Ovary (tissue), 7 donors: ENCODE measurements at regions not wholly inside any gene's neighbourhood (a gene's known extent, or its start where the extent isn't known, plus 50 kb on each side); places are given as distances from the start of the nearest gene placed in this dataset.

Experiments
- DNase-seq, 5 donors: peaks; one replicate each; pipeline ENCODE4 v3.0.0-alpha.2; 2019 to 2020
- H3K27ac ChIP-seq, 2 donors: fragments of 200-600 bp; one replicate each; pipeline versions ENCODE4 v1.5.1 to v1.8.0; 2019 to 2022
- H3K27me3 ChIP-seq: fragments of 200-600 bp; one replicate; pipeline ENCODE4 v1.8.0; 2022
- H3K36me3 ChIP-seq: fragments of 200-600 bp; sonication (generic); one replicate; pipeline ENCODE4 v1.5.1; 2019
- H3K4me1 ChIP-seq: one replicate; pipeline ENCODE4 v1.8.1; 2013; ENCODE audit warnings: mild to moderate bottlenecking, moderate library complexity; ENCODE audit not compliant: insufficient read depth
- H3K4me3 ChIP-seq: fragments of 200-600 bp; sonication (generic); one replicate; pipeline ENCODE4 v1.5.1; 2017
- H3K9me3 ChIP-seq, 2 donors: fragments of 200-600 bp in 1 of 2; sonication (generic) in 1 of 2; one replicate each; pipeline versions ENCODE4 v1.5.1 to v1.8.1; 2013 to 2019; ENCODE audit warnings: mild to moderate bottlenecking in 1 of 2, moderate library complexity in 1 of 2
- EP300 ChIP-seq: sonication (generic); formaldehyde crosslinking; IDR thresholded peaks from one replicate; pipeline ENCODE4 v1.6.1; 2017; ENCODE audit warnings: antibody characterized with exemption
- POLR2A ChIP-seq: fragments of 450-650 bp; IDR thresholded peaks from one replicate; pipeline ENCODE4 v1.6.1; 2017; ENCODE audit warnings: antibody characterized with exemption, mild to moderate bottlenecking, moderate library complexity
- WGBS, 3 donors: extraction: QIAGEN DNeasy Blood & Tissue Kit in 1 of 3; methylation state at CpG; one replicate each; pipeline versions ENCODE4 v1.1.5 to v1.1.7; 2013 to 2017; 5-methylcytosine and 5-hydroxymethylcytosine counted together
- intact Hi-C, 4 donors: fragments of 100-400 bp; cut with DNase I; formaldehyde crosslinking; loops; one replicate each; pipeline versions ENCODE4 v1.11.0 to v1.15.1; 2022 to 2023
- TF ChIP-seq, protein P1 (sequence below), 3 donors: fragments of 450-650 bp in 2 of 3; fragments of 200-600 bp in 1 of 3; IDR thresholded peaks; one replicate each; pipeline versions ENCODE4 v1.5.1 to v1.8.0; 2016 to 2022; ENCODE audit warnings: antibody characterized with exemption in 3 of 3, mild to moderate bottlenecking in 1 of 3
- donor health status: DM: no; HTN: no; CAD: no; lungs with moderate emphysema.
- donor health status: DM: no; HTN: no; CAD: no.
- donor health status: Bipolar disorder and iron deficiency.
- donor health status: DM: no; HTN: no; CAD: no.
- donor health status: DM: yes; HTN: yes; CAD: no.

DNA sequence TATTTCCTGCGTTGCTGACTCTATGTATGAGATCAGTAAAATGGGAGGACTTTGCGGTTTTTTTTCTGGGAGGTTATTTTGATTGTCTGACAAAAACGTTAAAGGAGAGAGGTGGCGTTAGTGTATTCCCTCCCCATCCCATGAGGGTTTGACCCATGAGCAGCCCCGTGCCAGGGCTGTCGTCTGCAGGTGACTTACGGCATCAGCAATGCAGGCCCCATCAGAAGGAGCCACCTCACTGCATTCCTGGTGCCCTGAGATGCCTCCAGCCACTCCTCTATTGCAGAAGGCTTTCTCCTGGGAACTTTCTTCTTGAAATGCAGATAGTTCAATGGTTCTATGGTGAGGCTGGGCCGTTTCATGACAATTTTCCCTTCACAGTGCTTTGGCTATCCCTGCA lies 149.3 kb downstream of the TTLL2 start:
- peaks cover 2% of the 10 kb centered on the region for H3K4me1 ChIP-seq
- 91 to 93% (median 91%) methylated on average over 8 of the region's 8 CpGs for WGBS, 3 donors
- DNase-seq: no peak
- no peaks in the 10 kb centered on the region for H3K9me3 ChIP-seq
- TF ChIP-seq POLR2A (no peak), EP300 (no peak)
- TF ChIP-seq, protein P1, sequence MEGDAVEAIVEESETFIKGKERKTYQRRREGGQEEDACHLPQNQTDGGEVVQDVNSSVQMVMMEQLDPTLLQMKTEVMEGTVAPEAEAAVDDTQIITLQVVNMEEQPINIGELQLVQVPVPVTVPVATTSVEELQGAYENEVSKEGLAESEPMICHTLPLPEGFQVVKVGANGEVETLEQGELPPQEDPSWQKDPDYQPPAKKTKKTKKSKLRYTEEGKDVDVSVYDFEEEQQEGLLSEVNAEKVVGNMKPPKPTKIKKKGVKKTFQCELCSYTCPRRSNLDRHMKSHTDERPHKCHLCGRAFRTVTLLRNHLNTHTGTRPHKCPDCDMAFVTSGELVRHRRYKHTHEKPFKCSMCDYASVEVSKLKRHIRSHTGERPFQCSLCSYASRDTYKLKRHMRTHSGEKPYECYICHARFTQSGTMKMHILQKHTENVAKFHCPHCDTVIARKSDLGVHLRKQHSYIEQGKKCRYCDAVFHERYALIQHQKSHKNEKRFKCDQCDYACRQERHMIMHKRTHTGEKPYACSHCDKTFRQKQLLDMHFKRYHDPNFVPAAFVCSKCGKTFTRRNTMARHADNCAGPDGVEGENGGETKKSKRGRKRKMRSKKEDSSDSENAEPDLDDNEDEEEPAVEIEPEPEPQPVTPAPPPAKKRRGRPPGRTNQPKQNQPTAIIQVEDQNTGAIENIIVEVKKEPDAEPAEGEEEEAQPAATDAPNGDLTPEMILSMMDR (IDR thresholded peaks at IDR 0.05): no peak
- H3K36me3 ChIP-seq: no peaks in the 10 kb centered on the region
- H3K27ac ChIP-seq: no peak overlapping the region
- no peak overlapping the region for H3K4me3 ChIP-seq
- intact Hi-C loops: no loop called here
- H3K27me3 ChIP-seq: no peaks in the 10 kb centered on the region

DNA sequence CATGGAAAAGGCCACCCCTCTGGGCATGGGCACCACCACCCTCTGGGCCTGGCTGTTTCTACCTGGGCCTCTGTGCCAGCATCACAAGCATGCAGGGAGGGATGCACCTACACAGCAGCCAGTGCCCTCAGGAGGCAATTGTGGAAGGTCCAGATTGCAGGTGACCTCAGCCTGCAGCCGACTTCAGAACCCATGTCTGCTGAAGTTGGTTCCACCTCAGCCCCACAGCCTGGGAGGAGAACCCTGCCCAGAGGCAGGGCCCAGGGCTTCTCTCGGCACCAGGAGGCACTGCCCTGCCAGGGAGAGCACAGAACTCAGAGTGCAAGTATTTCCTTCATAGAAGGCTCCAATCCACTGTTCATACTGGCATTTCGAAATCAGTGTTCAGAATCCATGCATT lies 149.8 kb downstream of the TTLL2 start:
- no peaks in the 10 kb centered on the region for H3K27me3 ChIP-seq
- no peak for DNase-seq
- peaks cover 2% of the 10 kb centered on the region for H3K4me1 ChIP-seq
- no peaks in the 10 kb centered on the region for H3K36me3 ChIP-seq
- H3K4me3 ChIP-seq: no peak overlapping the region
- no peaks in the 10 kb centered on the region for H3K9me3 ChIP-seq
- no peak for TF ChIP-seq EP300
- WGBS, 3 donors: 80 to 92% (median 86%) methylated on average over 3 of the region's 3 CpGs
- intact Hi-C loops: no loop called here
- H3K27ac ChIP-seq: no peak overlapping the region

DNA sequence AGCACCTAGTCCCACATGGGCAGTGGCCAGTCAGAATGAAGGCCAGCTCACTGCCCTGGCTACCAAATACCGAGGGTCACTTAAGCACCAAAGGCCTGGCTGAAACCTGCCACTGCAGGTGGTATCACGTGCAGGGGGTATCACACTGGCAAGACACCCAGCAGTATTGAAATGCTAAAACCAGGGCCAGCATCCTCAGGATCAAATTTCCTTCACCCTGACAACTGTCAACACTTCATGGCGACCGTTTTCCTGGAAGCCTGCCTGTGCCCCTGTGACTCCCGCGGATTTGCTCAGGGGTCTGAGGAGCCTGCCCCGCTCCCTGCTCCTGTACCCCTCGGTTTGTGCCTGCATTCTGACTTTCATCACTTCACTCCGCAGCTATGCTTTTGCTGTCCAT lies 151.1 kb downstream of the TTLL2 start:
- Histone ChIP-seq H3K27me3 (no peaks in the 10 kb centered on the region), H3K27ac (no peak overlapping the region), H3K36me3 (no peaks in the 10 kb centered on the region), H3K4me1 (peaks cover 3% of the 10 kb centered on the region), H3K9me3 (no peaks in the 10 kb centered on the region), H3K4me3 (no peak overlapping the region)
- intact Hi-C loops: no loop called here
- WGBS, 3 donors: 68 to 76% (median 75%) methylated on average over 9 of the region's 9 CpGs
- no peak for TF ChIP-seq POLR2A
- DNase-seq: no peak

DNA sequence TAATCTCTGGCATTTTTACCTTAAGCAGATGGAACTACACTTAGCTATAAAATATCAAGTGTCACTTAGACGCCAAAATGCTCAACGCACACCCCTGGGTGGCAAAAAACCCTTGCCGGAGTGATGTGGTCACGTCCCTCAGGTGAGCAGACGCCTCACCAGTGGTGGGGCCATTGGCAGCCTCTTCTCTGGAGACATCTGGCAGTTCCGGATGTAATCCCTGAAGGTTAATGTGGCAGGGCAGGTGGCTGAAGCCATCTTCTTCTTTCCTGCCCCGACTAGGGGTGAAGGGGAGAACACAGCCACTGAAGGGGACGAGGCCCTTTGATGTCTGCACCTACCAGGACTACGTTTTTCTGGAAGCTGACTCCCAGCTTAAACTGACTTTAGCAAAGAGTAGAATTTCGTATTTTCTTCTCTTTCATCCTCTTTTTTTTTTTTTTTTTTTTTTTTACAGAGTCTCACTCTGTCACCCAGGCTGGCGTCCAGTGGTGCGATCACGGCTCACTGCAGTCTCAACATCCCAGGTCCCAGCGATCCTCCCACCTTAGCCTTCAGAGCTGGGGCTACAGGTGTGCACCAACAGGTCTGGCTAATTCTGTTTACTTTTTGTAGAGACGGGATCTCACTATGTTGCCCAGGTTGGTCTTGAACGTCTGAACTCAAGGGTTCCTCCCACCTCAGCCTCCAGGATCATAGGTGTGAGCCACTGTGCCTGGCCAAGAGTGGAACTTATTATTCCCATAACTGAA lies 152.1 kb downstream of the TTLL2 start:
- intact Hi-C loops: no loop called here
- Histone ChIP-seq H3K36me3 (no peaks in the 10 kb centered on the region), H3K4me3 (no peak overlapping the region), H3K27me3 (no peaks in the 10 kb centered on the region), H3K9me3 (no peaks in the 10 kb centered on the region), H3K27ac (no peak overlapping the region), H3K4me1 (peaks cover 5% of the 10 kb centered on the region)
- 86 to 89% (median 88%) methylated on average over 16 of the region's 16 CpGs for WGBS, 3 donors
- TF ChIP-seq POLR2A (no peak), EP300 (no peak)
- TF ChIP-seq, protein P1 (IDR thresholded peaks at IDR 0.05): no peak
- DNase-seq: no peak

DNA sequence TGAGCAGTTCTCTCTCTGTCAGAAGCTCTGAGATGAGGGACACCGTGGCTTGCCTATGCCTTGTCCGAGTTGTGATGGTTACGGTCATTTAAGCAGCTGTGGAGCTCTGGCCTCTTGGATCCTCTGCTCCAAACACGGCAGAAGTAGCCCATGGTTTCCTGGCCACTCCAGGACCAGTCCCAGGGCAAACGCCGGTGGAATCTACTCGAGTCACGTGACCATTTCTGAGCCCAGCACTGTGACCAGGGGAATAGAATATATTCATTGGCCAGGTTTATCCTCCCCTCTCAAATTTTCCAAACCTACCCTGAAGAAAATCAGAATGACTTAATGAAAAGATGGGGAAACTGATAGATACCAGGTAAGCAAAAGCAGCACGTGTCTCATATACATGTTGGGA lies 152.8 kb downstream of the TTLL2 start:
- no peaks in the 10 kb centered on the region for H3K36me3 ChIP-seq
- intact Hi-C loops: no loop called here
- TF ChIP-seq, protein P1 (IDR thresholded peaks at IDR 0.05): no peak
- TF ChIP-seq POLR2A: no peak
- TF ChIP-seq EP300: no peak
- no peaks in the 10 kb centered on the region for H3K9me3 ChIP-seq
- H3K4me1 ChIP-seq: peaks cover 5% of the 10 kb centered on the region
- H3K27ac ChIP-seq: no peak overlapping the region
- WGBS, 3 donors: 91 to 93% (median 93%) methylated on average over 9 of the region's 9 CpGs
- no peak overlapping the region for H3K4me3 ChIP-seq
- H3K27me3 ChIP-seq: no peaks in the 10 kb centered on the region
- DNase-seq: no peak
